ENCODE measurements at regions not wholly inside any gene's neighbourhood (a gene's known extent, or its start where the extent isn't known, plus 50 kb on each side); places are given as distances from the start of the nearest gene placed in this dataset.
A peak's percentile ranks its signal among the peaks of the same experiment; 100 is the strongest.

DNA sequence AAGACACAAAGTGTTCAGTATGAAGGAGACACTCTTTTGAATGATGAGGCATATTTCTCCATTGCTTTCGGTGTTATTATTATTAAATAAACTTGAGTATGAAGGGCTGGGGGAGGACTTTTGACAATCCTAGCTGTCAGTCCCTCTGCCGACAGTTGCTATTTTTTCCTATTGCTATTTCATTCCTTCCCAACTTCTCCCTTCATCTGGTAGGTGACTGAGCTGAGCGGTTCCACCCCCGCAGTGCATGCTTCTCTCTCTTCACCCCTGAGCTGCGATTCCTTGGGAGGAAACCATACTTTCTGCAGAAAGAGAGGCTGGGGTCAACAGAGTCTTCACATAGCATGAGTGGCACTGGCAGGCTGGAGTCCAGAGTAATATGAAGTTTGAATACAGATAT is 261.2 kb upstream of the TAC1 start:
- DNase-seq = no peak

DNA sequence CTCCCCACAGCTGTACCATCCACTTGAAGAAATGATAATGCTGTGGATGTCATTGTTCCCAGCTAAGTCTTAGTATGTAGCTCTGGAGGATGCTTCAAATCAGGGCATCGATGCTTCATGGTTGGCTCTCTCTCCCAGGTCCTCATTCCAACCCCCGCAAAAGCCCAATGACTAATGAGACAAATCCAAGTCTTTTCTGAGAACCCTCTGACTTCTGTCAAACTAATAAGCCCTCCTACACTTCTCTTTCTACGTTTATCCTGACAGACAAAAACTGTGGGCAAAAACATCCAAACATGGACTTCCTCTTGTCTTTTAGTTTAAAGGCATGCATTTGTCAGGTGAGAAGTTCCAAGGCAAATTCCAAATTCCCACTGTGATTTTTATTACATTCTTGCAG is 260.4 kb upstream of the TAC1 start:
- DNase-seq = no peak

DNA sequence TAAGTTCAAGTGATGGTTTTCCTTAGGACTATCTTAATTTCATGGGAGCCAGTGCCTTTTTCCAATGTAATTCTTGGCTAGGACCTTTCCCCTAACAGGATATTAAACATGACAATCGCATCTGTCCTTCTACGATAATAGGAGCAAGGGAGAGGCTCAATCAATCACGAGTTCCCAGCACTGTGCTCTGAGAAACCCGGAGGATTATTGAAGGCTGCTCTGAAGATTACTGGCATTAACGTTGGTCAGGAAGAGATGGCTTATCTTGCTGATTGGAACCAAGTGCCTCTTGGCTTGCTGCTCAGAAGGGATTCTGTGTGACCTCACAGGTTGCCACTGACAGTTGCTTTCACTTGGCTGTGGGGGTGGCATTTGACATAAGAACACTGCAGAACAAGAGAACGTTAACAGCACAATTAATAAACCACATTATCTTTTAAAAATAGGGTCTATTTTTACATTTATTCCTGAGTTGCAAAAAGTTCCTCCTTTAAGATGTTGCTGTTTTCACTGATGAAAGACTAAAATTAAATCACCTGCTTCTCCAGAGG is 252.1 kb upstream of the TAC1 start:
- DNase-seq = peak; percentile 60

DNA sequence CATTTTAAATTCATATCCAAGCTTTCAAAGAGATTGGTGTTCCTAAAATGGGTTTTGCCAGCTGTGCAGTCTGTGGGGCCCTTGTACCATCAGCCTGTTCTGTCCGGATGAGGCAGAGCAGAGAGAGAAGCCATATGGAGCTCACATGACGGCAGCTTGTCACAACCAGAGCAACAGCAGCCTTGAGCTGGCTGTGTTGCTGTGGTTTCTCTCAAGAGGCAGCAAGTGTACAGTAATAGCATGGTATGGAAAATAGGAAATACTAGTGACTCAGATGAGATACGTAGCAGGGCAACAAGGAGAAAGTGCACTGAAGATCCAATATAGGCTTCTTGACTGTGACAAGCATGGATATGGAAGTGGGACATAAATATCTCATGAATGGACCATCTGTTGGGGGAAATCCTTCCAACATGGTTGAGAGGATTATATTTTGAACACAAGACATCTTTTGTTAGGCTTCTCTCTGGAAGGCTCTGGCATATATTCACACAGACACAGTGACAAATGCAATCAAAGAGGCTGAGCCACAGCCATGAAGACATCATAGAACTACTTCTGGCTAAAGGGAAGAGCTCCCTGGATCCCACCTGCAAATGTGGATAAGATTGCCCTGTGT is 251.0 kb upstream of the TAC1 start:
- DNase-seq = peak; percentile 67

DNA sequence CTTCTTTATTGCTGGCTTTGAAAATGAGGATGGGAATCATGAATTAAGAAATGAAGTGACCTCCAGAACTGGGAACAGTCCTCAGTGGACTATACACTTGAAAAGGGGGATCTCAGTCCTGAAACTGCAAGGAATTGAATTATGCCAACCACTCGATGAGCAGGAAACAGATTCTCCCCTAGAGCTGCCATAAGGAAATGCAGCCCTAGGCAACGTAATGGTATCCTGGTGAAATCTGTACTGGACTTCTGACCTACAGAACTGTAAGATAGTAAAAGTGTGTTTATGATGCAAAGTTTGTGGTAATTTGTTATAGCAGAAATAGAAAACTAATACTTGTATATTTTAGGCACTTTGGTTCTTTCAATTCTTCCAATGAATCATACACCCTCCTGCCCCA is 236.4 kb upstream of the TAC1 start:
- DNase-seq = no peak

DNA sequence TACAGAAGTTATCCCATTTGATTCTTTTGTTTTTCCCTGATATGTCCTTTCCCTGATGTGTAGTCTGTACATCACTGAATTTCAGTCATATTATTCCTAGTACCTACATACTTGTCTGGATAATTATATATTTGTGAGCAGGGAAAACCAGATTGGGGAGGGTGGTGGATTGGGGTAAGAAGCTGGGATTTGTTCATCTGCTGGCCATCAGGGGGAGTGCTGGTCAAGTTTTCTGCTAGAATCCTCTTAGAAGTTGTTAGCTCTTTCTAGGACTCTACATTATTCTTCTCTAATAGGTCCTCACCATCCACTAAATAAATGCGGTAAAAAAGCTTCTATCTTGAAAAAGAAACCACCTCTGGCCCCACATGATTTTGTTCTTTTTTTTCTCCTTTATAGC is 232.7 kb upstream of the TAC1 start:
- peak; percentile 47 for DNase-seq

DNA sequence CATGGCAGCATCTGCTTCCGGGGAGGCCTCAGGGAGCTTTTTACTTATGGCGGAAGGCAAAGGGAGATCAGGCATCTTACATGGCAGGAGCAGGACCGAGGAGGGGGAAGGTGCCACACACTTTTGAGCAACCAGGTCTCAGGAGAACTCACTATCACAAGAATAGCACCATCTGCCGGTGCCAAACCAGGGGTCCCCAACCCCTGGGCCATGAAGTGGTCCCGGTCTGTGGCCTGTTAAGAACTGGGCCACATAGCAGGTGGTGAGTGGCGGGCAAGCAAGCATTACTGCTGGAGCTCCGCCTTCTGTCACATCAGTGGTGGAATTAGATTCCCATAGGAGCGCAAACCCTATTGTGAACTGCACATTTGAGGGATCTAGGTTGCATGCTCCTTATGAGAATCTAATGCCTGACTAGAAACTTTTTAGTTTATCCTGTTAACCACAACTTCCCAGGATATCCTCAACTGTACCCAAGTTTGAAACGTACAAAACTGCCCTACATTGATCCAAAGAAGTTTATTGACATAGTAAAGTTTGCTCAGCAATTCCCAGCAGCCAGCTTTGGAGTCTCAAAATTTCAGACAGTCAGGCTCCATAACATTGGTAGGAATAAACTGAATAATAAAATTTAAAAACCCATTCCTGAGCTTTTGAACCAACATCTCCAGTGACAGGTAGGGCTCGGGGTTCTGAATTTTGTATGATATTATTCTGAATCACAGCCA is 228.4 kb upstream of the TAC1 start:
- no peak for DNase-seq

DNA sequence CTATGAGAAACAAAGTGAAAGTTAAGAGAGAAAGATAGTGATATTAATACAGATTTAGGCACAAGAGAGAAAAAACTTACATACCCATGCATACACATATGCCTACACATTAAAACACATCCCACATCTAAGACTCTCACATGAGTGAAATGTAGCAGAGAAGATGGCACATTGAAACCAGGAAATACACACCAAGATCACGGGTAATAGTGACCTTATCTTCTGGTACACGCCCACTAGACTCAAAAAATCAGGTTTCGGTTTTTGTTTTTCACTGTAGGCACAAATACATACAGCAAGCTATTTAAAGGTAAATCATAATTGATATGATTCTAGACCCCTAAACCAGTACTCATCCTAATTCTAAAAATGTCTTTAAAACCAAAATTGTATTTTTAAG is 225.2 kb upstream of the TAC1 start:
- DNase-seq = no peak

DNA sequence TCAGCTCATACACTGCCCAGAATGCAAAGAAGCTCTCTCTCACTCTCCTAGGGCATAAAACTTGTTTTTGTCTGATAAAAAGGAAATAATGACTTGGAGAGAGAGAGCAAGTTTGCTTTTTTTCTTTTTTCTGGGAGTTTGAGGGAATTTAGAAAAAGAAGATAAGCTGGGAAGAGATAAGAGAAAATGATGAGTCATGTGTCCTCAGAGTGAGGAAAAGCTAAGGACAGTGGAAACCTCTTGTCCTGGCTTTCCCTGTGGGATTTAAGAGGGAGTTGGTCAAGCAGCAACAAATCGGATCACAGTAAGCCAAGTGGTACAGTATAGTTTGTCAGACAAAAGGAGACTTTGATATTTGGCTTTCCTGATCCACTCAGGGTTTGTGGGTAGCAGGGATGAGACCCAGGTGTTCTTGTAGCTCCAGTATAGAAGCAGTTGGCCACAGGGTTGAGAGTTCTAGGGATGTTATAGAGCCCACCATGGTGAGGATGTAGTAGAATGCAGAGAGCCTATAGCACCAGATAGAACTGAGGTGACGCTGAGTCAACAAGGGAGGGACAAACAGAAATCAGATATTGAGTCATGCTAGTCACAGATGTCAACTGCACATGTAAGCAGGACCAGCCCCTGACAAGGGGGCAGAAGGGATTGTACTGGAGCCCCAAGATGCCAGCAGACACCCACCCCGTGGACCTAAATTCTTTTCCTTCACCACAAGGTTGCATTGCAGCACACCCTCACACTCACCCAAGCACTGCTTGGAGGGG is 219.3 kb upstream of the TAC1 start:
- peak; percentile 36 for DNase-seq

DNA sequence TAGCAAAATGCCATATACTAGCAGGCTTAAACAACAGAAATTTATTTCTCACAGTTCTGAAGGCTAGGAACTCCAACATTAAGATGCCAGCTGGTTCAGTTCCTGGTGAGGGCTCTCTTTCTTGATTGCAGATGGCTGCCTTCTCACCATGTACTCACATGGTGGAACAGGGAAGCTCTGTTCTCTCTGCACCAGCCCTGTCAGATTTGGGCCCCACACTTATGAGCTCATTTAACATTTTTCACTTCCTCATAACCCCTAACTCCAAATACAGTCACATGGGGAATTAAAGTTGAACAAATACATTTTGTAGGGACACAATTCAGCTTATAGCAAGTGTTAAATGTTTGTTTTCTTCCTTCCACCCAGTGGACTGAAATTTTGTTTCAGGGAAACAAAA is 218.6 kb upstream of the TAC1 start:
- DNase-seq = no peak

DNA sequence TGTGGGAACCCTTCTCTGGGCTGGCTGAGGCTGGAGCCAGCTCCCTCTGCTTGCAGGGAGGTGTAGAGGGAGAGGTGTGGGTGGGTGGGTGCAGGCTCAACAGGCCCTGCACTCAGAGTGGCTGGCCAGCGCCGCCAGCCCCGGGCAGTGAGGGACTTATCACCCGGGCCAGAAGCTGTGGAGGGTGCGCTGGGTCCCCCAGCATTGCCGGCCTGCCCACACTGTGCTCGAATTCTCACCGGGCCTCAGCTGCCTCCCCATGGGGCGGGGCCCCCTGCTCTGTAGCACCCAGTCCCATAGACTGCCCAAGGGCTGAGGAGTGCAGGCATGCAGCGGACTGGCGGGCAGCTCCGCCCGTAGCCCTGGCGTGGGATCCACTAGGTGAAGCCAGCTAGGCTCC is 190.7 kb upstream of the TAC1 start:
- no peak for DNase-seq

DNA sequence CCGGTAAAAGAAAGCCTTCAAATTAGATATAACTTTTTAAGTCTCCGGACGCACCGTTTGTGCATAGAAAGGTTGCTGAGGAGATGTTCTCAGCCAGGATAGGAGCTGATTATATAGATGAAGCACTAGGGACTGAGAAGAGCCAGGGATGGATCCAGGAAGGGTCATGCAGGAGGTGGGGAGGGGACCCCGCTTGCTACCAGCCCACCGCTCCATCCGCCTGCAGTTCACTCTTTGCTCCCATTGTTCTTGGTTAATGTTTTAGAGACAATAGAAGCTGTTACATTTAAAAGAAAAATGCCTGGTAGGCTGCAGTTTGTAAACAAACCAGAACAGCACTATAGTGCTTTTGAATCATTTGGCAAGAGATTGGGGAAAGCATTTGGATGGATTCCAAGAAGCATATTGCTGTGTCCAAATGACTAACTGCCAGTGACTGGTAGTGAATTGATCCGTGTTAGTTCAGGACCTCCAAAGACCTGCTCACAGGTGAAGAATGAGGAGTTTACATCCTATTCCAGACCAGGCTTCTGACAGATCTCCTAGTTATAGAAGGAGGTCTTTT is 175.9 kb upstream of the TAC1 start:
- DNase-seq = no peak

DNA sequence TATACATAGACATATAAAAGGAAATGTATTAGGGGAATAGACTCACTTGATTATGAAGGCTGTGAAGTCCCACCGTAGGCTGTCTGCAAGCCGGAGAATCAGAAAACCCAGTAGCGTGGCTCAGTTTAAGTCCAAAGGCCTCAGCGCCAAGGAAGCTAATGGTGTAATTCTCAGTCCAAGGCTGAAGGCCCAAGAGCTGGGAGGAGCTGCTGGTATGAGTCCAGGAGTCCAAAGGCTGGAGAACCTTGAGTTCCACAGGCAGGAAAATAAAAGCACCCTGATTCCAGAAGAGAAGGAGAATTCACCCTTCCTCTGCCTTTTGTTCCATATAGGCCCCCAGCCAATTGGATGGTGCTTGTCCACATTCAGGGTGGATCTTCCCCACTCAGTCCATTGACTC is 166.2 kb upstream of the TAC1 start:
- DNase-seq = no peak

DNA sequence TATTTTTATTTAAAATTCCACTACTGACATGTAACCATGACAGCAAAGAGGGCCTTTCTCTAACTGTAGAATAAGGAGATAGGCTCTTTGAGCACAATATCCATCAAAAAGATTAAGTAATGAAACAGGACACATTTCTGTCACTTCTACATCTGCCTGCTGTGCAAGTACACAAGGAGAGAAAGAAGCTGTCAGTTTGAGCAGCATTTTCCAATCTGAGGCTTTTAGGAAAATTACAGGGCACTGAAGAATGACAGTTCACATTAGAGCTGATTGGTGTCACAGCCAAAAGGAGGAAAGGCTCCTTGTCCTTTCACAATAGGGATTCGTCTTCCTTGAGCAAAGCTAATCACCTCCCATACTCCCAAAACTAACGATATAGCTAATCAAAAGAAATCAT is 158.8 kb upstream of the TAC1 start:
- DNase-seq = peak; percentile 93

DNA sequence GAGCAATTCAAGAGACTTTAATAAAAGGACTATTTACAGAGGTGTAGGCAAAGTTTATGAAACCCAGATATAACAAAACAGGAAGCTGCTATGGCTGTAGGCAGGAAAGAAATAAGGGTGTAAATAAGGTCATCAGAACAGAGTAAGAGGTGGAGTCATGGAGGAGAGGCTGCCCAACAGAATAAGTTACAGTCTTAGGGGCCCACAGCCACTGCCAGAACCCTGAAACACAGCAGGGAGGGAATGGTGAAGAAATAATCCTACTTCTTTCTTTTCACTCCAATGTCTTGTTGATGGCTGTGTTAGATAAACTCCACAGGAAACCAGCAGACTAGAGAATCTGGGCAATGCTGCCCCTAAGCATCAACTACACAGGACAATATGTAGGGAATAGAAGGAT is 155.8 kb upstream of the TAC1 start:
- no peak for DNase-seq

DNA sequence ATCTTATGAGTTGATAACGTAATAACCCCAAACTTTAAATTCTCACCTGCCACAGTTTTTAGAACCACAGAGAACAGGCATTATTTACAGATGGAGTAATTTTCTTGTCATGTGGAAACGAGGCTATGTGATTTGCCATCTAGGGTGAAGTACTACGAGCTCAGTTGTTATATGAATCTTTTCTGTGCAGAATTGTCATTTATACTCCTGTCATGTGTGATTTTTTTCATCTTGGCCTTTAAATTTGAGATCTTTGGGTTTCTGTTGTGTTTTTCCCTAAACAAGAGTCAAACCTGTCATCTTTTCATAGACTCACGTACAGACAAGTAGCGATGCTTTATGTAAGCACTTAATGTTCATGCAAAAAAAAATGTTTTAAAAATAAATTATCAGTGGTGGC is 153.7 kb upstream of the TAC1 start:
- DNase-seq = no peak

DNA sequence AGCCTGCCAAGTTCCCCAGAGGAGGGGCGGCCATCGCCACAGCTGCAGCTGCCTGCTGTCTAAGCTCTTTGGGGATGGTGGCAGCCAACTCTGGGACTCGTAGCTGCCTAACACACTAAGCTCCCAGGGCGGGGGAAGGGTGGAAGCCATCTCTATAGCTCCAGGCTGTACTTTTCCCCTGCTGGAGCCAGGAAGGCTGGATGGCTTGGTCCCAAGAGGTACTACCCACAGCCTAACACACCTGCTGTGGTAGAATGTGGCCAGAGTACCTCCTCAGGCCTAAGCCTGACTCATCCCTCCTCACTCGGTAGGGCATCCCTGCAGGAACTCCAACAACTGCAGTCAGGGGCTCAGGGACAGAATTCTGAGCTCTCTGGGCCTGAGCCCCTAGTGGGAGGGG is 151.7 kb upstream of the TAC1 start:
- DNase-seq = no peak

DNA sequence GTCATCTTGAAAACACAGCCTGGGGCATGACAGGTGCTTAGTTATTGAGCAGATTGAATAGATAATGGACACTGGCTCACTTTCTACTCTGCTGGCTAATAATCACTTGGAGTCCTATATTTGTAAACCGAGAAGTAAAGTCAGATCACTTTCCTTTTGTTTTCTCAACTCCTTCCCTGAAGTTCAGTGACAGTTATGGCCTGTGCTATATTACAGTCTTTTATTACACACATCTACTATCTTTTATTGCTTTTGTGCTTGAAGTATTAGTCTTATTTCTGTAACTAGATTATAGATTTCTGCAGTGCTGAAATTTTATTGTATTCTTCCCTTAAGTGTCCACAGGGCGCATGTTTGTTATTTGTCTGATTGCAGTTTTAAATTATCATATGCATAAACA is 136.4 kb upstream of the TAC1 start:
- DNase-seq = no peak

DNA sequence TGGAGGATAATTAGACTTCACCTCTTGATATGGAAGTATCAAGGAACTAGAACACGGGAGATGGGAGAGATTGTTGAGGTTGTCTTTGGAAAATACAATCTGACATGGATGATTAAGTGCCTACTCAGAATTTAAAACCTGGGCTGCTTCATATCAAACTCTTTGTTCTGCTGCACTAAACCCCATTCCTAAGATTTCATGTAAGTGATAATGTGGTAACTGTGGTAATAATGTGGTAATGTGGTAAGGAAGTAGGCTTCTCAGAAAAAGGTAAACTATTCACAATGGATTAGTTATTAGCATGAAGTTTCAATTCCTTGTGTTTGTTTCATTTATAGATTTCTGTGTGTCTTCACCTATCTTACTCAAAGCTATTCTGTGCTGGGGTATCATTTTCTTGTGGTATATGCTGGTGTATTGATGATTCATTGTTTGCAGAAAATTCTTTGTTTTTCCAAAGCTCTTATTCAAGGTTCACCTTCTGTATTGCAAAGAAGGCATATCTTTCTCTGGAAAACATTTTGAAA is 129.9 kb upstream of the TAC1 start:
- DNase-seq = no peak

DNA sequence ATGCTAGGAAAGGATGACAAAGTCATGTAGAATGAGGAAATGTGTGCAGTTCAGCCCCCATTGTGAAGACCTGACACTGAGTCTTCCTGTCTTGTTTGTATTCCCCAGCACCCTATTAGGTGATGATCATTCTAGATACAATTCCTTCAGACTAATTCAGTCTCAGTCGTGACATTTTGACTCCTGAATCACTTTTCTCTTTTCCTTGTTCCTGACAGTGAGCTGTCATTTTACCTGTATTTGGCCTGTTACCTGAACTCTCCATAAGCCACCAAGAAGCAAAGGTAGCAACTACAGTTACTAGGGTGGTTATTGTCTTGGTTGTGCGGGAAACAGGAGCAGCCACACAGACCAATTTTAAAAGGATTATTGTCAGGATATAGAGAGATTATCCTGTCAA is 111.4 kb upstream of the TAC1 start:
- DNase-seq = no peak

DNA sequence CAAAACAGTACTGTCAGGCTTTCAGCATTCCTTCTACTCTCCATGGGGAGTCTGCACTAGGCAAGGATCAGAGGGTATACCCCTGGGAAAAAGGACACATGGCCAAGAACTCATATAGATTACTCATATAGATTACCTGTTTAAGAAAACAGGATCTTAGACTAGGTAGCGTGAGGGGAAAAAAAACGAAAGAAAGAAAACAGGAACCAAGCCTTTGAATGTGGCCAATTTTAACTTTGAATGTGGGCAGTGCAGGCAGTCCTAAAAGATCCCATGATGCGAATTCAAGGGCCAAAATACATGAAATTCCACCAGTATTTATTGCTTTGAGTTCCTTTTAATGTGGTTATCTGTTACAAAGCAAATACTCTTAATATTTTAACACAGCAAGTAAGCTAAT is 108.6 kb upstream of the TAC1 start:
- no peak for DNase-seq

DNA sequence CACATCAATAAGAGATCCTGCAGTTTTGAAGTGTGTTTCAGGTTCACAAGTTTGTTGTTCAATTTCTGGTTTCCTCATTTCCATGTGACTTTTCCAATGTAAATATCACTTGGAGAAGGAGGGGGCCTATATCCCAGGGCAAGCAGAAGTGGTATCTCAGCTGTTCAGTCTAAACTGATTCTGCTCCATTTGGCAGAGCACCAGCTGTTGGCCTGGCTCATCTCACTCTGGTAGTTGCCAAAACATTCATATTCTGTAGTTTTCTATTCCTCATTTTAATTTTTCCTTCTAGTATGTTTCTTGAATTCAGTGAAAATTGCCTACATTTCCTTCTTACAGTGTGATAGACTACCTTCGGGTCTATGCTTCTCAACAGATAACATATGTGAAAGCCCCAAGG is 101.8 kb upstream of the TAC1 start:
- DNase-seq = no peak

DNA sequence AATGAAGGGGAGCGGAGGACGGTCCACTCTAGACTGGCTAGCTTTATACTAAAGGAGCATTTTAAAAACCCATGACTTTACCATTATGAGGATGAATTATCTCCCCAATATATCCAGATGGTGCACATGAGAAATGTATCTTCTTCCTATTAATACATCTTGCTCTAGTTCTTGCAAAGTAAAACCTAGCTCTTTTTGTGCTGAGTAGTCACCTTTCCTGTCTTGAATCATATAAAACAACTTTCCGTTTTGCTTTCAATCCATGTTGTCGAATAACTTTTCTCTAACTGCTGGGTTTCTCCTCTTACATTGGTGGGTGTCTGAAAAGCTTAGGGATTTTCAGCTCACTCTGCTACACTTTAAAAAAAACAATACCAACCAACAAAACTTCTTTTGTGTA is 96.3 kb upstream of the TAC1 start:
- no peak for DNase-seq
